Activated naive CD4-positive, alpha-beta T cell treated with Interleukin-2 at 50 U/mL for 16 hours (primary cell): ENCODE measurements at regions not wholly inside any gene's neighbourhood (a gene's known extent, or its start where the extent isn't known, plus 50 kb on each side); places are given as distances from the start of the nearest gene placed in this dataset.
"Not testable (repeated sequence)": the region's sequence is repeated elsewhere in the genome, so short reads cannot be mapped to it uniquely, and the experiment has no call there.

Source experiments
- DNase-seq: peaks from one replicate; pipeline ENCODE4 v3.0.0-alpha.2; 2020

DNA sequence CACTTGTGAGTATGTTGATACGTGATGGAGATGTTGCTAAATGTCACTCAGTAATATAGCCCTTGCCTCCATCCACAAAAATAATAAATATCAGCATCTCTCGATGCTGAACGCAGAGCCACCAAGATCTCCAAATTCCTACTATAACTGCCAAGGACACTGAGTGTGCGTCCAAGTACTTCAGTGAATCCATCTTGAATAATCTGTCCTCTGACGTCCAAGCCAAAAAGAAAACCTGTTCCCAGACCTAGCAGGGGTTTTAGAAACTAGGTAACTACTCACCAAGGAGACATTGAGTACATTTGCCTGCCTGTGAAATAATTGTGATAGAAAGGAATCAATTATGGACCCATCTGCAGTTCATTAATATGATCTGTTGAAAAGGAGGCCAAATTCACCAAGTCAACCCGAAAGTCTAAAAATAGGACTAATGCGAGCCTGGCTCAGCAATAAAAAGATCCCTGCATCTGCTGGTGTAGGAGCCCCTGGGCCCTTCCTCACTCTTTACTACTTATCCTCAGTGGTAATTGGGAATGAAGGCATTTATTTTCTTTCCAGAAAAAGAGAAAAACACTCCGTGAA lies 226.9 kb upstream of the IRF2BP2 start:
- no peak for DNase-seq

DNA sequence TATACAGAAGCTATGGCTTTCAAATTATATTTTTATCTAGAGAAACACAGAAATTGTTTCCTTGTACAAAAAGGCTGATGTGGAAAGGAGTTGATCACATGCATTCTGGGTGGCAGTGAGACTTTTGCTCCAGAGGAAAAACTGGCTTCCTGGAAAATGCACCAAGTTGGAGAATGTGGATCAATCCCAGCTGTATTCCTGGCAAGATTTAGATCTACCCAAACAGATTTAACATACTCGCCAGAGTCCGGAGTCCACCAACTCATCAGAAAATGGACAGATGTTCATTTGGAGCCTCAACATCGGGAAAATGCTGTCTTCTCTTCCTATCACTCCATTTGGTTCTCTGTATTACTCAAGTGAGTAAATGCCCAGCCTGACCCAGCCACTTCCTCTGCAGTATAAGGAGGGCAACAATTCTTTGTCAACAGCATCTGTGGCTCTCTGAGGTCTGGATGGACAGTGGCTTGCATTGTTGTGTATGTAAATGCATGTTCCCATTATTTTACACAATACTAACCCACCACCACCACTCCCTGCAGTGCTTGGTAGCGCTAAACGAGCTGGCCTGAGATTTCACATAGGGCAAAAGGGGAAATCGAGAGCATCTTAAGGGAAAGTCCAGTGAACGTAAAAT lies 226.2 kb upstream of the IRF2BP2 start:
- no peak for DNase-seq

DNA sequence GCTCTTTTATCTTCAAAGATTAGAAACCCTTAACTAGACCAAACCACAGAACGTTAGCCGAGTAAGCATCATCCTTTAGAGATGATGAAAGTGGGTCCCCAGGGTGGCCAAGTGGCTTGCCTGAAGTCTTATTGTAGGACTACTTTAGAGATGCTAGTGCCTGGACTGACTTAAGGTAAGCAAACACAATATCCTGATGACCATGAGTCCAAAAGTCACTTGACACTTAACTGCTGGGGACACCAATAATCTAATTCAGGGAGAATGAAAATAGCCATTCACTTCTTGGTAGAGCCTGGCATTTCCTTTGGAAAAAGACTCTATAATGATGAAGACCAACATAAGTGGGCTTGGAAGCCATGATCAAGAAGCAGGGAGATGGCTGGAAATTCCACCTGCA lies 225.3 kb upstream of the IRF2BP2 start:
- DNase-seq, result no peak

DNA sequence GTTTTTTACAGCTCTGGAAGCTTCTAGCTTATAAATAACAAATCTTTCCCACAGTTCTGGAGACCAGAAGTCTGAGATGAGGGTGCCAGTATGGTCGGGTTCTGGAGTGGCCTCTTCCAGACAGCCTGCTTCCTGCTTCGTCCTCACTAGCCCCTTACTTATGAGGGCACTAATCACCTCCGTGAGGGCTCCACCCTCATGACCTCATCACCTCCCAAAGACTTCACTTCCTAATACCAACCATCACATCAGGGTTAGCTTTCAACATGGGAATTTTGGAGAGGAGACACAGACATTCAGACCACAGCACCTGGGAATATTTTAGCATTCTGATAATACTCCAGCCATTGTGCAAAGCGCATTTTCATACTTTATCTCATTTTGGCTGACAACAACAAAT lies 223.7 kb upstream of the IRF2BP2 start:
- no peak for DNase-seq

DNA sequence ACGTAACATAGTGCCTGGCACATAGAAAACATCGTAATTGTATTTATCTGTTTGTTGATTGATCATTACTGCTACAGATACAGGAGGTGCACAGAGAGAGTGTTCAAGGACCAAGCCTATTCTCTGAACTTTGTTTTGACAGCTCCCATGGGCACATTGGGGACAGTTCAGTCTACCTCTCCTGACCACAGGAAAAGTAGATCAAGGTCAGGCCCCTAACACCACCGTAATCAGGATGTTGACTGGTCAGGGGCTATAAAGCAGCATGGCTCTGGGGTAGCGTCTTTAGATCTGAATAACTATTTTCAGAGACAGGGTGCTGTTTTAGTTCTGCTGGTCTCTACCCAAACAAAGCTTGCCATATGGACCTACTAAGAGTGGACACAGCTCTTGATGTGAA lies 223.1 kb upstream of the IRF2BP2 start:
- DNase-seq, result no peak

DNA sequence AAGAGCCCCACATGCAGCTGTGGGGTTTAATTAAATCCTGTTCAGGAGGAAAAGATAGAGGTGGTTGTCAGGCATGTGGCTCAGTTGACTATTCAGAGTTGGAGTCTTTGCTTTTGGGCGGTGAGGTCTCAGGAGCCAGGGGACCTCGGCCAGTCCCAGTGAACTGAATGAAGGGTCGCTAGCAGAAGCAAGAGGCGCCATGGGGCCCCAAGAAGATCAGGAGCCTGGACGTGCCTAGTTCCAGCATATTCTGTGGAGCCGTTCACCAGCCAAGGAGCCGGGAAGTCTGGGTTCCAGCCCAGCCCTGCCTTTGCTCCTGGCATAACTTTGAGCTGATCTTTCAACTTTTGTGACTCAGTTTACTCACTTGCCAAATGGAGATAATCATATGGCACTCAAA lies 217.7 kb upstream of the IRF2BP2 start:
- DNase-seq, result no peak

DNA sequence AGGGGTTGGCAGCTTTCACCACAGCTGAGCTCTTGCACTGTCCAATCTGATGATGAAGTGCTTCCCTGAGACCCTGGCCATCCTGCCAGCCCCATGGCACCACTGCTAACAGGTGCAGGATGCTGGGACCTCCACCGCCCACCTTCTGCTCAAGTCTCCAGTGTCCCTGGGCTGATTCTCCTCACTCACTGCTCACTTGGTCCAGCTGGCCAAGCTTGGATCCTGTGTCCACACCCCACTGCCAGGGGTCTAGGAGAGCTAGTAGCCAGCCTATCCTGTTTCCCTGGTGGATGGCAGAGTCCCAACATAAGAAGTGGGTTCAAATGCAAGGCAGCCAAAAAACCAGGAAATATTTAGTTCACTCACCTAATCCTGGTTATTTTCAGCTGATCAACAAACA lies 217.2 kb upstream of the IRF2BP2 start:
- no peak for DNase-seq

DNA sequence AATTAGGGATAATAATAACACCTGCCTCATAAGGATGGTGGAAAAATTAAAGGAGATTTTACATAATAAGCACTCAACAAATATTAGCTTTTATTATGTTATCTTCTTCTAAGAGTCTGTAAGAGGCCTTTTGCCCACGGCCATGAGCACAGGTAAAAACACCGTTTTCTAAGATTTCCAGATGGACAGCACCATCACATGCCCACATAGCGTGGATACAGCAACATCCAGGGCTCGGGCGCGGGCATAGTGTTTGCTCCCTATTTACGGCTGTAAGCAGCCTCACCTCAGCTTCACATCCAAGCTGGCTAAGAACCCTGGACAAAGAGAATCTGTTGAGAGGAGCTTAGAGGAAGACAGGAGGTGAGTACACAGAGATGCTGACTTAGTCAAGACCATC lies 216.4 kb upstream of the IRF2BP2 start:
- no peak for DNase-seq

DNA sequence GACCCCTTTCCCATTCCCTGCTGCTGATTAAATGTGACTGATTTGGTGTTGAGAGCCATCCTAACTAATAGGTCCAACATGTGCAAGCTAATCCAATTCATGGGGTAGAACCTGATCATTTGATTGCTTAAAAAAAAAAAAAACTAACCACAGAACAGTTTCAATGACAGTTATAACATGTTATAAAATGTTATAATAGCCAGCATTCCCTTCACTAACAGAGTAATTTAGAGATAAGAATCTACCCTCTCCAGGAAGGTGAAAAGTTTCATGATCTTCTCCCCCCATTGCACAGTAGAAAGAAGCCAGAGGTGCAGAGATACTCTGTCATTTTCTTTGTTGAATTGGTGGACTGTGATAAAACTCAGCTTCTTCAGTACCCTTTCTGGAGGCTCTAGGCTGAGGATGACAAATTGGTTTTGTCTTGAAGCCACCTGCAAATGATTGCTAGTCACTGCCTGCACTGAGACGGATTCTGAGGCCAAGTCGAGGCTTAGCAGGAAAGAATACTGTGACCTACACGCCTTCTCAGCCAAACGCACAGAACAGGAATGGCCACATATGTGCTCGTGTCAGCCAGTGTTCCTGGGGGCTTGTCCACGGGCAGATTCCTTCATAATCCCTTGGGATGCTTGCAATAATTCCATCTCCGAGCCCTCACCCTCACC lies 215.7 kb upstream of the IRF2BP2 start:
- DNase-seq, result no peak

DNA sequence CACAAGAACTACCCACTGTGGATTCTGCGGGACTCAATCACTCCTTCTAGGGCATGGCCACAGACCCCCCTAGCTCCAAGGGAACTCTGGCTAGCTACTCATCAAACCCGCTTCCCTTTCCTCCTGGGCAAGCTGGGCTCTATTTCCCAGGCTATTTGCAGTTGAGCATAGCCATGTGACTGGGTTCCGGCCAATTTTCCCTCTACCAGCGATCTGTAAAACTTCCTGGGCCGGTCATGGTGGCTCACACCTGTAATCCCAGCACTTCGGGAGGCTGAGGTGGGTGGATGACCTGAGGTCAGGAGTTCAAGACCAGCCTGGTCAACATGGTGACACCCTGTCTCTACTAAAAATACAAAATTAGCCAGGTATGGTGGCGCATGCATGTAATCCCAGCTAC lies 214.9 kb upstream of the IRF2BP2 start:
- DNase-seq, result not testable (repeated sequence)

DNA sequence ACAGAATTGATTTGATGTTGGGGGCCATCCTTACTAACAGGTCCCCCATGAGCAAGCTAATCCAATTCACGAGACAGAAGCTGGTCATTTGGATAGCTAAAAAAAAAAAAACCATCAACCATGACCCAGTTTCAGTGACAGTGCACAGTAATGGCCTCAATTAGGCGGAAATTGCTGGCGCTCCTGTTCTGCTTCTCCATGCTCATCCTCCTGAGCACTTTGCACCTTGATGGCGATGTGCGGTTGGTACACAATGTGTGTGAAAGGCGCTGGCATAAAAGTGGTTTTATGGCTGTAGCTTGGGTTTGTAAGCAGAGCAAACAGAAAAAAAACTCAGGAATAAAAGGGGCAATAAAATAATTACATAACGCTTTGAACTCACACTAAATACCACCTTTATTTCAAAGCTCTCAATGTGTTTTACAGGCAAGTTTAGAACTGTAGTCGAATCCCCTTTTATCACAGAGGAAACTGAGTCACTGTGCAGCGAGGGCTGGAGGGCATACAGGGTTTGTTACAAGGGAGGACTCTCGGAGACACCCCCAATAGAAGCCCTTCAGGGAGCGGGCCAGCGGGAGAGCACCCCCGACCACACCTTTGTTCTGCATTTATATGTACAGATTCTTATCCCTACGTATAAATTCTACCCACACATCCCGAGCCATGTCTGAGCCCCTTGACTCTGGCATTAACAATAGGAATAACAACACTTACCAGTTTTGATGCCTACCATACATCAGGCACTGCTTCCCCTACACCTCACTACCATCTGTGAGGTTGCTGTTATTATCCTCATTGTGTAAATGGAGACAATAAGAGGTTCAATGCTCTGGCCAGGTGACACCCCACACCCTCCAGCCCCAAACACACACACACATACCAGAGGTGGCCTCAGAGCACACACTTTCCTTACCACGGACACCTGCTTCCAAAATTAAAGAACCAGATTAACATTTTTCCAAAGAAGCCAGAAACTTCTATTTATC lies 213.5 kb upstream of the IRF2BP2 start:
- no peak for DNase-seq

DNA sequence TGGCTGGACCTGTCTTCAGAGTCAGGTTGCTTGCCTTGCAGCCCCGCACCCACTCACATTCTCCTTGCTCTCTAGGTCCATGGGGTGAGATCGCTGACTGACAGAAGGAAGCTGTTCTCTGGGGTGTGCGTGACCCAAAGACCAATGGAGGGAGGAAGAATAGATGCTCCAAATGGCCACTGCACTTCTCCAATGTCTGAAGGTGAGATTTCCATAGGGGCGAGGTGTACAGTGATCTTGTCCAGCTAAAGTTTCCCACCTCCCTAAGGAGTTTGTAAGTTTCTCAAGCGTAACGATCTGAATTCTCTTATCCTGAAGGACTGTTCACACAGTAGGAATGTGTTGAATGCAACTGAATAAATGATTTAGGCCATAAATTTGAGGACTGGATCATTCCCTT lies 211.9 kb upstream of the IRF2BP2 start:
- DNase-seq, result no peak

DNA sequence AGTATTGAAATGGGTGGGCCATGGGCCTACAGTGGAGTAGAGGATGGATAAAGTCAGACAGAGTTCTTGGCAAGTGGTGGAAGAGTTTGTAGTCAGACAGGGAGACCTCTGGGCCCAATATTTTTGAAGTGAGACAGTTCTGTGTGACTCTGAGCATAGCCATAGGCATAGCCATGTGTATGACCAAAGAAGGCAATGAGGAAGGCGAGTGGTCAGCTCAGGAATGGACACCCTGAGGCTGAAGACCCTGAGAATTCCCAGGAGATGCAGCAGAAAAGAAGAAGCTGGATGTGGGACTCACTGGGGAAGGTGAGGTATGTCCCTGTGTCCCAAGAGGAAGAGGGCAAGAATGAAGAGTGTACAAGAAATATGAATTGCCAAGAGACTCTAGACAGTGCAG lies 210.6 kb upstream of the IRF2BP2 start:
- DNase-seq, result no peak

DNA sequence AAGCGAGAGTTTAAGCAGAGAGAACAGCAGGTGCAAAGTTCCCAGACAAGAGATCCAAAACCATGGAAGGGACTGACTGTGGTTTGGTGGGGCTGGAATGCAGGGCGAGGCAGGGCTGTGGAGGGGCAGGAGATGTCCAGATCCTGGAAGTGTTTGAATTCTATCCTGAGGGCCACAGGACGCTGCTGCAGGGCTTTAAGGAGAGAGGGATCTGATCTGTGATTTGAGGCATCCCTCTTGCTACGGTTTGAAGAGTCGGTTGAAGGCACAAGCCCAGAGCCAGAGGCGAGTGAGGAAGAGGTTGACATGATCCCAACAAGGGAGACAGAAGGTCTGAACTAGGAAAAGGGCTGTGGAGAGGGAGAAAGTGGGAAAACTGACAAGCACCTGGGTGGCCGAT lies 209.9 kb upstream of the IRF2BP2 start:
- not testable (repeated sequence) for DNase-seq

DNA sequence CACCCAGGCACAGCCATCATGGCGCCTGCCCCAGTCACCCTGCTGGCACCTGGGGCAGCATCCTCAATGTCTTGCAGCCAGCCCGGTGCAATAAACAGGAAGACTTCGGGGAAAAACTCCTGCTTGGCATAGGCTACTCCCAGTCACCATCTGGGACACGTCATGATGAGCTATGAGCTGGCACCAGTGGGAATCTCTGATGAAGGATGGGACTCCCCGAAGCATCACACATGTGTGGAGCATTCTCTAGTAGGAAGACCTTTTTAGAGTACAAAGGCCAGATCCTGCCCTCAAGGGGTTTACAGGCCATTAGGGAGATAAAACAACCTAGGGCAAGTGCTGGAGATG lies 208.0 kb upstream of the IRF2BP2 start:
- DNase-seq, result not testable (repeated sequence)

DNA sequence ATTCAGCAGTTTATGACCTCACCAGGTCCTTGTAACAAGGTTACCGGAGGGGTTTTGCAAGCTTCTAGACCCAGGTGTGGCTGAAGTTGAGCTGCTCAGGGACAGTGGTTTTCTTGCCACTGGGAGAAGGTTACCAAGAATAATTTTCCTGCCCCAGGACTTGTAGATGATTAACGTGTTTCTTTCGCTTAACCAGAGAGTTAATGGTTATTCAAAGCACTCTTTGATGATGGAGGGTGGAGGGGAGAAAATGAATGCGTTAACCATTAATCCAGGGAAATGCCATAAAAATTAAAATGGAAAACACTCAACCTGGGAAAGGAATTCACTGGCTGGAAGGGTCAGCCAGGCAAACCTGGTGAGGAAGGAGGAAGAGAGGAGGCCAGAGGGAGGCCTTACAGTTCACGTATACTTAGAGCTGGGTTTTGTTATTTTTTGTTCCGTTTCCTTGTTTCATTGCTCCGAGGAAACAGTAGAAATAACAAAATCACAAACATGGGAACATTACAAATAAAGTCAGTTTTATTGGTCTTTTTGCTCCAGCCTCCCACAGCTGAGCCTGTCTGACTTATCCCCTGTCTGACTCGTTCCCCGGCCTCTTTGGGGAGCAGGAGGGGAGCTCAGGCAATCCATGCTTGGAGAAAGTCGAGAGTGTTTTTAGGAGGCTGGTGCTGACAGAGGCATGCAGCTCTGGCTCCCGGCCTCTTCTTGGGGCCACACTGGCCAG lies 207.5 kb upstream of the IRF2BP2 start:
- not testable (repeated sequence) for DNase-seq

DNA sequence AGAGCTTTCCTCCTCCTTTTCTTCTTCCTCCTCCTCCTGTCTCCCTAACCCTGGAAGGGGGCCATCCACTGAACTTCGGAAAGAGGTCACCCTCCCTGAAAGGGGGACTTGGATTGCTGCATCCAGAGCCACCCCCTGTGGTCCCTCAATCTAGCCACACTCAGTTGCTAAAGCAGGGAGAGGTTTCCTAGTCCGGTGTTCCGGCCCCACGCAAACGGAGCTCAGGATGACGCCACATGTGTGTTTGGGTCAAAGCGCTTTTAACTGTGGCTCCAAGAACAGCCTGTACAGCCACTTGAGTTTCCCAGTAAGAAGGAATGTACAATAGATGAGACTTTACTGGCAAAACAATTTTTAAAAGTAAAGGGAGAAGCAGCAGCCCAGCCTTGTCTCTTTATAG lies 206.9 kb upstream of the IRF2BP2 start:
- not testable (repeated sequence) for DNase-seq

DNA sequence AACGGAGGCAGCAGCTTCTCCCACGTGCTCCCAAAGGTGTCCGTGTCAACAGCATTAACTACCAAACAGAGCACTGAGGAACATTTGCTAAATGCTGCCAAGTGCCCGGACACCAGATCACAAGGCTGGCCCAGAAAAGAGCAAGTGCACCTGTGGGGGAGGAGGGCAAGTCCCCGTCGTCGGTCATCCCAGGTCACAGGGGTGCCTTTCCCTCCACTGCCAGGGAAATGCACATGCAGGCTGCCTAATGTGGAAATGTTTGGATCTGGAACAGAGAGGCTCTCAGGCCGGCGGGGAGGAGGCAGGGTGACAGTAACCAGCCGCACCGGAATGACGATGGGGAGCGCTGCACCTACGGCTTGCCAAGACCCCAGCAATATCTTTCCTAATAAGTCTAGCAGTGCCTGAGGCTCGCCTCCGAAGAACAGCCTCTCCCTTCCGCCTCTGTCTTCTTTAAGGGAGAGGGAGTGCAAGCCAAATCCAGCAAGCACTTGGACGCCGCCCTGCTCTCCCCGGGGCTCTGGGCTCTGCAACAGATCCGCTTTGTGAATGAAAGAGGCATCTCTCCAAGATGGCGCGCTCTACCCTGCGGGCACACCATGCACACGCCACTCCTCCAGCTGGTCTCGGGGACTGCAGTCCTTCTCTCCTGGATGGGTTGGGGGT lies 206.3 kb upstream of the IRF2BP2 start:
- not testable (repeated sequence) for DNase-seq

DNA sequence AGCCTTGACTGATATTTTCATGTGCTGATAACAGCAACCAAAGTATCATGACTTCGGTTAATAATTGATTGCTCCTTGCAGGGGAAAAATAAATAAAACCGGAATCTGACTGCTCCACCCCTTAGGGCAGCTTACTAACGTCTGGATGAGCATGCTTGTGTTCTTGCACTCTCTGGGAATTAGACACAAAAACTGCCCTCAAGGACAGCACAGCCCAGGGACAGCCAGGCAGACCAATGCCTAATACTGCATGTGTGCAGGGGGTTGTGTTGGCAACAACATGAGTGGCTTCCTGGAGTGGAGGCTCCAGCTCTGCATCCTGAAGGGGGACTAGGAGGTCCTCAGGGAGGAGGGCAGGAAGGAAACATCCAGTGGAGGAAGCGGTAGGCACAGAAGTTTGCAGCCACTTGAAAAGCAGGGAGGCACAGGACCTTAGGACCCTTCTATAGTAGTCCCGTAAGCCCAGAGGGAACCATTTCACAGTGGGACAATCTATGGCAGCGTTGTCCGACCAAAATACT lies 205.4 kb upstream of the IRF2BP2 start:
- DNase-seq, result not testable (repeated sequence)

DNA sequence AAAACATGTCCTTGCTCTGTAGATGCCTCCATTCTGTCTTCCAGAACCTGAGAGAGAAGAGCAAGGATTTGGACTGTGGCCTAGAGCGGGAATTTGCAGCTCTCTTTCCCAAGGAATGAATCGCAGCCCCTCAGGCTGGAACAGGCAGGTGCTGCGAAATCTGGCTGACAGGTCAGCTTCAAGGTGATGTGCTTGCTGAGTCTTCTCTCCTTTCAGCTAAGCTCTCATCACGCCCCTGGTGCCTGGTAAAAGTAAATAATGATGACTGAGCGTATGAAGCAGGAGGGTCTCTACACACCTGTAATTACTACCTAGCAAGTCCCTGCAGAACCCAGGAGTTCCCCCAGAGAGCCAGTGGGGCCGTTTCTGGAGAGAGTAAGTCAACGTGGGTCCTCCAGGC lies 204.3 kb upstream of the IRF2BP2 start:
- not testable (repeated sequence) for DNase-seq

DNA sequence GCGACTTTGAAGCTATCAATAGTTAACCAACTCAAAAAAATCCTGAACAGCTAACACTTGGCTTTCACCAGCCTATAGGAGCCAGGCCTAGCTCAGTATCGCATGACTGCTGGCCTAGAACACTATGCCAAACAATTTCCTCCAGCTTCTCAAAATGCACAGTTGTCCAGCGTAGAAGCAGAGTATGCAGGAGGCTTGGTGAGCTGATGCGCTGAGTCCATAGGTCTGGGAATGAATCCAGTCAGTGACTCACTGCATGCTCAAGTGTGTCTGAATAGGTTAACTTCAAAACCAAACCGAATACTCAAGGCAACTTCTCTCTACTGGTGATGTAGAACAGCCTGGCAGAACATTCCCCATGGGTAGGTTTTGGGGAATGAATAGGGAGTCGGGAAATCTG lies 201.8 kb upstream of the IRF2BP2 start:
- DNase-seq, result not testable (repeated sequence)

DNA sequence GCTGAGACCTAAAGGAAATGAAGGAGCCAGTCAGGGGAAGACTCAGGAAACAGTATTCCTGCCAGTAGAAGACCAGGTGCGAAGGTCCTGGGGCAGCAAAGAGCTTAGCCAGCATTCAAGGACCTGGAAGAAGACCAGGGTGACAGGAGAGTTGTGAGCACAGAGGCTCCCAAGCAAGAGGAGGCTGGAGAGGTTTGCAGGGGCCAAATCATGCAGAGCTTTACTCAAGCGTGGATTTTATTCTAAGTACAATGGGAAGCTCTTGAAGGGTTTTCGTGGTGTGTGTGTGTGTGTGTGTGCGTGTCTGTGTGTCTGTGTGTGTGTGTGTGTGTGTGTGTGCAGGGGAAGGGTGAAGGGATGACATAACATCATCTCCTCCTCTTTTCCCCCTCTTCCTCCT lies 200.7 kb upstream of the IRF2BP2 start:
- DNase-seq, result not testable (repeated sequence)
